Left lobe of liver (tissue), 2 donors: ENCODE measurements at regions not wholly inside any gene's neighbourhood (a gene's known extent, or its start where the extent isn't known, plus 50 kb on each side); places are given as distances from the start of the nearest gene placed in this dataset.
"Not testable (repeated sequence)": the region's sequence is repeated elsewhere in the genome, so short reads cannot be mapped to it uniquely, and the experiment has no call there.

Source experiments
- ATAC-seq: fragments of 200-7000 bp; cut with Tn5 transposase; one replicate; pipeline ENCODE4 v1.9.1; 2020; ENCODE audit warnings: mild to moderate bottlenecking, moderate library complexity
- DNase-seq: peaks from one replicate; pipeline ENCODE4 v3.0.0-alpha.2; 2020; ENCODE audit warnings: low spot score
- donor health status: DM: no; HTN: no; CAD: no; lungs with moderate emphysema.
- donor health status: DM: no; HTN: yes; CAD: no.

DNA sequence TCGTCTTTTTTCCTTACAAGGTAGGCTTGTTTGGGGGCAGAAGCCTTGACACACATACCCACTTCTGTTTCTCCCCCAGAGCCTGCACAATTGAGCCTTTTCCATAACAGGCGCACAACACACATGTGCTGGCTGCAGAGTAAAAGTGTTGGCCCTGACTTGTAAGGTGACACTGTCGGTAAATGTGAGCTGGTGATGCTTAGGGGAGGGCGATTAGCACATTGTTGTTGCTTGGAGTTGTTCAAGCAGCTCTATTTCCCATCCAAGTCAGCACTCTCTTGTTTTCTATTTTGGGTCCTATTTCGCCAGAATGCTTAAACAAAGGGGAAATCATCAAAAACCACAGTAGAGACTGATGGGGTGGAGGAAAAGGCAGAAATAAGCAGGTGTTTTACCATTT, 51.9 kb upstream of the PTPRJ start:
- DNase-seq (no peak), ATAC-seq (no peak)

DNA sequence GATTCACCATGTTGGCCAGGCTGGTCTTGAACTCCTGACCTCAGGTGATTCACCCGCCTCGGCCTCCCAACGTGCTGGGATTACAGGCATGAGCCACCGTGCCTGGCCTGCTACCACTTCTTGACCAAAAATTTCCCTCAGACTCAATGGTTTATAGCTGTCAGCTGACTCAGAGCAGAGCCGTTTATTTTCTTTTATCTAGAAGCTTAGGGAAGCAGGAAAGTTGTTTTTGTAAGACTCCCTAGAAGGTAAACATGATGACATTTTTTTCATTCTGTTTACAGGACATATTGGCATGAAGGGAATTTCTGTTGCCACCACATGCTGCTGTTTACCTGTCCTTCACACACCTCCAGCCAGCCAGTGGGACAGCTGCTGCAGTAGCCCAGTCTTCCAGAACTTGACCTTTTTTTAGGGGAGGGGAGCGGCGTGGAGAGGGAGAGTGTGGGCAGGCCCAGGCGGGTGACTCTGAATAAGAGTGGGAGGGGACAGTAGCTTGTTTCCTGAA, 56.1 kb upstream of the PTPRJ start:
- ATAC-seq (peak; percentile 89), DNase-seq (peak; percentile 56)

DNA sequence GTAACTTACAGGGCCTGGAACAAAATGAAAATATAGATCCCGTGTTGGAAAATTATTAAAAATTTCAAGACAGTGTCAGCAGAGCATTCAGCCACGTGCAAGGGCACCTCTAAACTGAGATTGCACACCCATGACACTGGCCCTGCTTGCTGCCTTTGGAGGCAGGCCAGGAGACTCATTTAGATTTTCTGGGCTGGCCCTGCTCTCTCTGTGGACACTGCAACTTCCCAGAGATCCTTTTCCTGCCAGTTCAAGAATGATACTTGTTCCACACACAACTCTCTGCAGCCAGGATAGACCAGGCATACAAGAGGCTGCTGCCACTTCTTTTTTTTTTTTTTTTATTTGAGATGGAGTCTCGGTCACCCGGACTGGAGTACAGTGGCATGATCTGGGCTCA, 56.7 kb upstream of the PTPRJ start:
- no peak for DNase-seq

DNA sequence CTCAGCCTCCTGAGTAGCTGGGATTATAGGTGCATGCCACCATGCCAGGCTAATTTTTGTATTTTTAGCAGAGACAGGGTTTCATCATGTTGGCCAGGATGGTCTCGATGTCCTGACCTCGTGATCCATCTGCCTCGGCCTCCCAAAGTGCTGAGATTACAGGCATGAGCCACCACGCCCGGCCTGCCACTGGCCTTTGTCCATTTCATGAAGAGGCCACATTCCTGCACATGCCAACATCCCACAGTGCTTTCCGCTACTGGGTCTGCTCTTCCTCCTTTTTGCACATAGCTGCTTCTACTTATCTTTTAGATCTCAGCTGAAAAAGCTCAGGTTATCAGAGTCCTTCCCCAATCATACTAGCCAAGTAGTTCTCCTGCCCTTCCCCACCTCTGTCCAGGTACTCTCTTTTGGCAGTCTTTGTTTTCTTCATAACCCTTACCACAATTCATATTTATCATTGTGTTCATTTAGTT, 59.2 kb upstream of the PTPRJ start:
- not testable (repeated sequence) for DNase-seq, ATAC-seq

More for the DNA sequence above, 56.7 kb upstream of the PTPRJ start:
- ATAC-seq, result peak; percentile 56

DNA sequence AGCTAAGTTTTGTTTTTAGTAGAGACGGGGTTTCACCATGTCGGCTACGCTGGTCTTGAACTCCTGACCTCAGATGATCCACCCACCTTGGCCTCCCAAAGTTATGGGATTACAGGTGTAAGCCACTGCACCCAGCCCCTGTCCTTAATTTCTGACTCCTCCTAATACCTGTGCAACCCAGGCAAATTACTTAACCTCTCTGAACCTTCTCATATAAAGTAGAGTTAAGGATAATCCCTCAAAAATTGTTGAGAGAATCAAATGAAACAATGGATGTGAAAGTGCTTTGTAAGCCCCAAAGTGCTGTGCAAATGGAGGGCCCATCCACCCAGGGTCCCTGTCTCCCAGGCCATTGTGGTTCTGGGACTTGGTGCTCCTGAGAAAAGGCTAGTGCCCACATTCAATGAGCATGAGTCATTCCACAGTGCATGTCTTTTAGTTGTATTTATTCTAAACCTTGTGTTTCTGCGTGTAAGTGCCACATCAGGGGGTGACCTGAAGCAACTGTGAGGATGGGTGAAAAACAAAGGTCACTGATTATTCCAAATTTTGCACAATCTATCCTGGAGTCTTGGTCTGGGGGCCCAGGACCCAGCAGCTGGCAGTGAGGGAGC, 61.4 kb upstream of the PTPRJ start:
- ATAC-seq (no peak), DNase-seq (no peak)

DNA sequence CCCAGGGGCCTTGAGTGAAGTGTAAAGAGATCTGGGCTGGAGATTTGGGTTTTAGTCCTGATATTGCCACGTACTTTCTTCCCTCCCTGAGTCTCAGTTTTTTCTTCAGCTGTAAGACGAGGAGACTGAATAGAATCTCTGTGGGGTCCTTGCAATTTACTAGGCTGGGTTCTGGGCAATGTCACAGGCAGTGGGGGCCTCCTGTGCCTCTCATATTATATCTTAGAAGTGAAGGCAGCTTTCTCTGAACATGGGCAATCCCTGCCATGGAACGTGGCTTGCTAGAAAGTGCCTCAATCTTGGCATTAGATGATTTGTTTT, 62.0 kb upstream of the PTPRJ start:
- DNase-seq (no peak), ATAC-seq (no peak)

DNA sequence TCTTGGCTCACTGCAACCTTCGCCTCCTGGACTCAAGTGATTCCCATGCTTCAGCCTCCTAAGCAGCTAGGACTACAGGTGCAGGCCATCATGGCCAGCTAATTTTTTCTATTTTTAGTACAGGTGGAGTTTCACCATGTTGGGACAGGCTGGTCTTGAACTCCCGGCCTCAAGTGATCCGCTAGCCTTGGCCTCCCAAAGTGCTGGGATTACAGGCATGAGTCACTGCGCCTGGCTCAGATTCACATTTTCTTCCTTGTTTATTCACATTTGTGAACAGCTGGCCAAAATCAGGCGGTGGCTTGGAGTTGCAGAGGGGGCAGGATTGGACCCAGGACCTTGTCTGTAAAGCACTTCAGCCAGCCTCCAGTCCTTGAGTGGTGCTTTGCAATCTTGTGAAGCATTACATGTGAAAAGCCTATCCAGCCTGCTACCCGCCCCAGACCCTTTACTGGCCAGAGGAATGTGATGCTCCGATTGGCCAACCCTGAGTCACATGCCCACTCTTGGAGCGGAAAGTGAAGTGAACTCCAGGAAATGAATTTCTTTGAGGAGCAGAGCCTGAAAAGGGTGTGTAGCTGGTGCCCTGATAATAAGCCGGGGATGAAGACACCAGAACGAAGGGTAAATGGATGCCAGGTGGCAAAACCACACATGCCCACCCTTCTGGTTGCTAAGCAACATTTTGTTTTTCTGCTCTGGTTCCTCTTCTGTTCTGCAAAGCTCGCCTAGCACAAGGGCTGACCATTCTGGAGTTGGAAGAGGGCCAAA, 62.6 kb upstream of the PTPRJ start:
- DNase-seq, result no peak
- peak; percentile 59 for ATAC-seq

DNA sequence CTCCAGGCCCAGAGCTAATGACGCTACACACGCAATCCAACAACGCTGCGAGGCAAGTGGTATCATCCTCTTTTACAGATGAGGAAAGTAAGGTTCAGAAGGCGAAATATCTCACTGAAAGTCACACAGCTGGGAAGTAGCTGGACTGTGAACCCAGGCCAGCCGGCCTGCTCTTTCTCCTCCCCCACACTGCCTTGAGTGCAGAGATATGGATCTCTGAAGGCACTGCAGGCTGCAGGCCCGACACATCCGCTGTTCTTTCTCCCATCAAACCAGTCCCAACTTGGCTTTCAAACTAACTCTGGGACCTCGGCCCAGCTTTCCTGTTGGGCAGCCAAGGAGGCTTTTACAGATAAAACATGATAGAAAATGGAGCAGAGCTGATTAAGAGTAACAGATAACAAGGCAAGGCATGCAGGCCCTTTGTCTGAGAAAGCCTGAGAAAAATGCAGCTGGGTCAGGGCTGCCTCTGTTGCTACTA, 64.0 kb upstream of the PTPRJ start:
- DNase-seq (no peak), ATAC-seq (peak; percentile 26)

DNA sequence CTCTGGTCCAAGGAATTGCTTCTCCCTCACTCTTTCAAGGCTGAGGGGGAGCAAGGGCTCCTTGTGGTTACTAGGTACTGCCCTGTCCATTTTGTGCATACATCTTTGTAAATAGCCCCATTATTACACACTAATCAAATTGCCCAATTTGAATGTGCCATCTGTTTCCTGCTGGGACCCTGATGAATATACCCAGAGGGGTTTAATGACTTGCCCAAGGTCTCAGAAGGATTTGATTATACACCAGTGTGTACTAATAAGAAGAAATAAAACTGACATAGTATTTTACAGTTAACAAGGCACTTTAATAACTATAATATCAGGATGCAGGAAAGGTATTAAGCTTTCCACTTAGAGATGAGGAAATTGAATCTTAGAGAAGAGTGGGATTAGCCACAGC, 64.6 kb upstream of the PTPRJ start:
- DNase-seq, result no peak
- no peak for ATAC-seq

DNA sequence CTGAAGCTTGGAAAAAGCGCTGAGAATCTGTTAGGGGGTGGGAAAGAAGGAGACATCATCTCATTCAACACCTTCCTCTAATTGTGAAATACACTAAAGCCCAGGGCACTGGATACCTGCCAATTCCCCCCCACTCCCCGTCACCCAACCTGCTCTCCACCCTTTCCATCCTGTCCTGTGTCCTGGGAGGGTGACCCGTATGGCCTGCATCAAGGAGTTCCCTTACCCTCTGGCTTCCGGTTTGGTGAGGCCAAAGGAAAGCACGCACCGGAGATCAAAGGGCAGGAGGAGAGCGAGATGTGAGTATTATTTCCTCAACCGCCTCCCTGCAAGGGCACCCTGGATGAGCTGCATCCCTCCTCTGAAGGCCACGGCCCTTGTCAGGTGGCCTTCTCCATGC, 65.0 kb upstream of the PTPRJ start:
- DNase-seq, result no peak
- ATAC-seq, result no peak

DNA sequence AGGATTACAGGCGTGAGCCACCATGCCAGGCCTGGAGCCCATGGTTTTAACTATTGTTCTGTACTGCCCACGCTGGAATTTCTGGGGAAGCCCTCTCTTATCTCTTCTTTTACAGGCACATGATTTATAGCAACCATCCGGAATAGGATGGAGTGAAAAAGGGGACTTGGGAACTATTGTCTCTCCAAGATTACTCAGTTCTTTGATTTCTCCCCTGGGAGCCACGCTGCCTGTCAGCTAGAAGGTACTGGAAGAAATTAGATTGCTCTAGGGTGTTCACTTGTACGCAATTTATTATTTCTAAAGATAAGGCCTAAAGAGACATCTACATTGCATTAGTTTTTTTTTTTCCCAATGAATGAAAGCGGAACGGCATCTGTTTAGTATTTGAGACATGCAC, 65.6 kb upstream of the PTPRJ start:
- ATAC-seq (no peak), DNase-seq (no peak)

DNA sequence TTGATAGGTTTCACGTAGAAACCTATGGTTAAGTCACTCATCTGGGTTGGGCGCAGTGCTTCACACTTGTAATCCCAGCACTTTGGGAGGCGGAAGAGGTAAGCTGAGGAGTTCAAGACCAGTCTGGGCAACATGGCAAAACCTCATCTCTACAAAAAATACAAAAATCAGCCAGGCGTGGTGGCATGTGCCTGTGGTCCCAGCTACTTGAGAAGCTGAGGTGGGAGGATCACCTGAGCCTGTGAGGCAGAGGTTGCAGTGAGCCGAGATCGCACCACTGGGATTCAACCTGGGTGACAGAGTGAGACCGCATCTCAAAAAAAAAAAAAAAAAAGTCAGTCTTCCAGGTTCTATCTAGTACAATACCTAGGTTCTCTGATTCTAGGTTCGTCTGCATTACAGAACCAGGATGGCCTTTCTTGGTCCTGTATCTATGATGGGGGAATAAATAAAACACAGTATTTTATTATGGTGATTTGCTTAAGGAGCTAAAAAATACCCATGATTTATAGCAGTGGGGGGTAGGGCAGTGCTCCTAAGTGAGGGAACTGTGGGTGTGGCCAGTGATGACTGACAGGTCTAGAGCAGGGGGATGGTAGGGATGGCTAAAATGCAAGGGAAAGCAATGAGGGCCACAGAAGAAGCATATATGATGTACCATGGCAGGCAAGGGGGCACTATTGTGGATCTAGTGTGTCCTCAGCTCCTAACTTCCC, 65.5 kb upstream of the NUP160 start:
- no peak for ATAC-seq
- no peak for DNase-seq

DNA sequence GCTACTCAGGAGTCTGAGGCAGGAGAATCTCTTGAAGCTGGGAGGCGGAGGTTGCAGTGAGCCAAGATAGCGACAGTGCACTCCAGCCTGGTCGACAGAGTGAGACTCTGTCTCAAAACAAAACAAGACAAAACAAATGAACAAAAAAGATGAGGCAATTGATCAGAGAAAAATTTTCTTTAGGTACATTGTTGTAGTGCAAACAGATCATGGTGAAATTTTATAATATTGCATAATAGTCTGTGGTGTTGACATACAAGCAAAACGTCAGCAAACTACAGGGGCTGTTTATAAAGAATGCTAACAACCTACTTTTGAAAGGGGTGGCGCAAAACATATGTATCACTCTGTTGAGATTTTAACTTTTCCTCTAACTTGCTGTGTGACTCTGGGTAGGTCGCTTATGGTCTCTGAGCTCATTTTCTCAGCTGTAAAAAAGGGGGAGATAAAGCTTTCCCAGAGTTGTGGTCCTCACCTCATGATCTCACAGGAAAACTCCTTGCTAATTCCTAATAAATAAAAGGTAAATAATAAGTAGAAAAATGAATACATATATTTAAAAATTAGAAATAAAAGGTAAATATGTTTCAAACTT, 64.8 kb upstream of the NUP160 start:
- ATAC-seq (no peak), DNase-seq (no peak)

DNA sequence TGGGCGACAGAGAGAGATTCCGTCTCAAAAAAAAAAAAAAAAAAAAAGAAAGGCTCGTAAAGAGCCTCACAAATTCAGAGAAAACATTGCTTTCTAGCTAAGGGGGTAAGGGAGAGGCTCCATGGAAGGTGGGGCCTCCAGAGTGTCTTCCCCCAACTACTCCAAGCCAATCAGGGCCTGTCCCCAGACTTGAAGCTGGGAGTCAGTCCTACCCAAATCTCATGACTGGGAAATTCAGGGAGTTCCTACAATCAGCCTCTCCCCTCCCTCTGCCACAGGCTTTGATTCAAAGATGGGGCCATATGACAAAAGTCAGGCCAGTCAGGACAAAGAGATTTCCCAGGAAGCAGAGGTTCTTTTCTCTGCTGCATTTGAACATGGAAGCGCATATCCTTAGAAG, 63.0 kb upstream of the NUP160 start:
- DNase-seq (no peak), ATAC-seq (no peak)

DNA sequence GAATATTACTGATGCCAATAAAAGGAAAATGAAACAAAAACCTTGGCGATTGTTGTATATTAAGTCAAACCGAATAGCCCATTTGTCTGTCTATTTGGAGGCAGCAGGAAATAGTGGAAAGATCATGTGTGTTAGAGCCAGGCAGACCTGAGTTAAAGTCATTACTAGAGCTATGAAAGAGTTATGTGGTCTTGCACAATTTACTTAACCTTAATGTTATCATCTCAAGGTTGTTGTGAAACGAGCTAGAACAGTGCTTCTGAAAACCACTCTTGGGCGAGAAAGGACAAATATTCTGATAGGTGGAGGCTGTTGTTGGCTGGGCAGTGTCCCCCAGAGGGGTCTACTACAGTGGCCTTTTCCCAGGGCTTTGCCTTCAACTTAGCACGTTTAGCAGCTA, 60.0 kb upstream of the NUP160 start:
- DNase-seq (no peak), ATAC-seq (no peak)

DNA sequence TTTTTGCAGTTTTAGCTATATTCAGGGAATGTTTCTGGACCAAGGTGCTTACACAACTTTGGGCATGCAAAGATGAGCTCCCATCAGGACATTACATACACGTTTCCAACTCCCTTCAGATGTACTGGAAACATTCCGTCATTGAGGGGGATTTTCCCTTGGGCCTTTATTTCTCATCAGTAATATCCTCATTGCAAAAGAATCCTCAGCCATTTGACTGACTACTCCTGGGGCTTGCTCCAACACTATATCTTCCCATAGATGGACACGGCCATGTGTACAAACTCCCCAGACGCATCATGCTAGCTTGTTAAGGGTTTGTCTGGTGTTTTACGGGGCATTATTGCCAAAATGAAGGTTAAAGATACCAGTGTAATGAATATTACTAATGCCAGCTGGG, 59.3 kb upstream of the NUP160 start:
- ATAC-seq (no peak), DNase-seq (no peak)

DNA sequence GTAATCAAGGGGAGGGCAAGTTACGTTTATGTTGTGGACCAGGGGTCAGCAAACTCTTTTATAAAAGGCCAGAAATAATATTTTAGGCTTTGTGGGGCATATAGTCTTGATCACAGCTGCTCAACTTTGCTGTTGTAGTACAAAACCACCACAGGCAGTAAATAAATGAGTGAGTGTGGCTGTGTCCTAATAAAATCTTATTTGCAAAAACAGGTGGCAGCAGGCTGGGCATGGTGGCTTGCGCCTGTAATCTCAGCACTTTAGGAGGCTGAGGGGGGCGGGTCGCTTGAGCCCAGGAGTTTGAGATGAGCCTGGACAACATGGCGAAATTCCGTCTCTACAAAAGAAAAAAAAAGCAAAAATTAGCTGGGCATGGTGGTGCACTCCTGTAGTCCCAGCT, 57.9 kb upstream of the NUP160 start:
- no peak for ATAC-seq

DNA sequence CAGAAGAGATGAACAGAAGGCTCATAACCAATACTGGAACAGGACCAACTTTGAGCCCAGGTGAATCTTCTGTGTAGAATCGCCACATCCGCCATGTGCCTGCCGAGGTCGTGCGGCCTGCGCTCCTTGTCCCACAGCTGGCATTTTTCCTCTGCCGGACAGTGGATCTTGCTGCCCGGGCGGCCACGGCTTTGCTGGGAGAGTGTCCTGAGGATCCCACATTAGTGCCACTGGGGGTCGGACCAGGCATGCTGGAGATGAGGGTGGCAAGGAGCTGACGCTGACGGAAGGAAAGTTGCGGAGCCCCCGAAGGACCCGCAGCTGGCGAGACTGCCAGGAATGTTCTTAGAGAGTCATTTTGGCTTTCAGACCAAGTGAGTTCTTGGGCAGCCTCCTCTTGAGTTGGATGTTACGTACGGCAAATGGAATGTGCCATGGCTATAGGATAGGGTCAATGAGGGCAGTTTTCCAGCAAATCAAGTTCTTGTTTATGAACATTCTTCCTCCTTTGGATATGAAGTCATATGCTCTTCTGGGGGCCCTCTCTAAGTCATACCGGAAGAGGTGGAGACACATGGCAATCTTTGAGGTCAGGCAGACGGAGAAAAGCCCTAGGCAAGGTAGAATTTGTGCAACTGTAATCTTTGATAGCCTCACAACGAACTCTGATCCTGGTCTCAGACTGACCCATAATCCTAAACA, 57.4 kb upstream of the NUP160 start:
- ATAC-seq (no peak), DNase-seq (no peak)

More for the DNA sequence above, 57.9 kb upstream of the NUP160 start:
- DNase-seq, result no peak

DNA sequence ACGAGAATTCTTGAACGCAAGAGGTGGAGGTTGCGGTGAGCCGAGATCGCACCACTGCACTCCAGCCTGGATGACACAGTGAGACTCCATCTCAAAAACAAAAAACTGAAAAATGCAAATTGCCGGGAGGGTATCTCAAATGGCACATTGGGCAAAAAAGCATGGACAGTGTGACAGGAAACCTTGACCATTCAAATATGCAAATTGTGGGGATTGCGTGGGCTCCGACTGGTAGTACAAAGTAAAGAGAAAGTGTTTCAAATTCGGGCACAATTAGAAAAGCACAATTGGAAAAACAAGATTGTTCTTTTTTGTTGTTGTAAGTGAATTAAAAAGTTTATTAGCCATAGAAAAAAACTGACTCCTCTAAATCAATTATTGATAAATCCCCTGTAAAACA, 56.7 kb upstream of the NUP160 start:
- ATAC-seq (no peak), DNase-seq (no peak)

DNA sequence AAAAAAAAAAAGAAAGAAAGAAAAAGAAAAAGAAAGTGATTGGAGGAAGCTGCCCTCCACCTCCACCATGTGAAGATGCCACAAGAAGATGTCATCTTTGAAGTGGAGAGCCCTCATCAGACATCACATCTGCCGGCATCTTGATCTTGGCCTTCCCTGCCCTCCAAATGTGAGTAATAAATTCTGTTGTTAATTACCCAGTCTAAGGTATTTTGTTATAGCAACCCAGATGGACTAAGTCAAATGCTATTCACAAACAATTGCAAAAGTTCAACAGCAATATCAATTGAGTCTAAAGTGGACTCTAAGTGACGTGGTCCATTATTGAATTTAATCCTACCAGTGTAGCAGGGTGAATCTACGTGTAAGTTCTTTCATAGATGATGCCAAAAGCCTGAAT, 55.9 kb upstream of the NUP160 start:
- ATAC-seq, result no peak
- no peak for DNase-seq

DNA sequence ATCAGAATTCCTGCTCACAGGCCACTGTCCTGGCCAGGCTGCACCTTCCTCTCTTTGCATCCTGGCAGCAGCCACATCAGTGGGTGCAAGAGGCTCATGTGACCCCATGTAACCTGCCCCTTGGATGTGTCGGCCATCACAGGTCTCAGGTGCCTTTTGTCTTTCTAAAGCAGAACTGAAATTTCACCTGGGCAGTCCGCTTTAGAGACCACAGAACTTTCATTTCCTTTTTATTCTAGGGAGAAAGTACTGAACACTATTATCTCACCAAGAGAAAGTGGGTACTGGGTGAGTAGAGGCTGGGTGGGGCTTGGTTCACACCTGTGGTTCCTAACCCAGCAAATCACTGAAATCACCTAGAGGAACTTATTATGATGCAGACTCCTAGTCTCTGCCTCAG, 51.7 kb upstream of the NUP160 start:
- DNase-seq (no peak), ATAC-seq (no peak)
